ENCODE measurements at regions not wholly inside any gene's neighbourhood (a gene's known extent, or its start where the extent isn't known, plus 50 kb on each side); places are given as distances from the start of the nearest gene placed in this dataset.

DNA sequence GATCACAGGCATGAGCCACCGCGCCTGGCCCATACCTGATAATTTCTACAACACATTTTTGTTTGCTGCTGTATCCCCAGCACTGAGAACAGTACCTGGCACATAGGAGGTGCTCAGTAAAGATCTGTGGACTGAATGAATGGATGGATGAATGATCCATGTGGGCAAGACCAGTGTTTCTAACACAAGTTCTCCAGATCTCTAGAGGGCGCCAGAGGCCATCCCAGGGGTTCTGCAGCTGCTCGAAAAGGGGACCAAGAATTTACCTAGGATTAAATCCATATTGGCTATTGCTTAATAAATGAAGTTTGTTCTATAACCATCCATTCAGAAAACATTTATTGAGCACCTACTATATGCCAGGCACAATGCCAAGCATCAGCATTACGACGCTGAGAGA, 167.7 kb downstream of the ACTL8 start:
- TF ChIP-seq CTCF (conservative IDR thresholded peaks at IDR 0.05; ENCODE audit: low read length) (peak; percentile 56), EZH2phosphoT487 (IDR thresholded peaks at IDR 0.05; ENCODE audit: borderline replicate concordance) (no peak)
